D721Med (cell line): ENCODE measurements at regions not wholly inside any gene's neighbourhood (a gene's known extent, or its start where the extent isn't known, plus 50 kb on each side); places are given as distances from the start of the nearest gene placed in this dataset.
"Not testable (repeated sequence)": the region's sequence is repeated elsewhere in the genome, so short reads cannot be mapped to it uniquely, and the experiment has no call there.

Experiments
- DNase-seq: peaks from one replicate; pipeline ENCODE4 v3.0.0; 2011; ENCODE audit warnings: low spot score; ENCODE audit not compliant: insufficient read length
- FAIRE-seq: peaks from 2 replicates; lab custom pipeline; 2011; peaks lifted over from hg19 to GRCh38; lab: Jason Lieb, UNC
- CTCF ChIP-seq: IDR thresholded peaks from 2 replicates; pipeline ENCODE4 v1.5.1; 2012; ENCODE audit warnings: mild to moderate bottlenecking, control low read depth; ENCODE audit not compliant: insufficient read depth; ENCODE audit errors: missing control alignments

DNA sequence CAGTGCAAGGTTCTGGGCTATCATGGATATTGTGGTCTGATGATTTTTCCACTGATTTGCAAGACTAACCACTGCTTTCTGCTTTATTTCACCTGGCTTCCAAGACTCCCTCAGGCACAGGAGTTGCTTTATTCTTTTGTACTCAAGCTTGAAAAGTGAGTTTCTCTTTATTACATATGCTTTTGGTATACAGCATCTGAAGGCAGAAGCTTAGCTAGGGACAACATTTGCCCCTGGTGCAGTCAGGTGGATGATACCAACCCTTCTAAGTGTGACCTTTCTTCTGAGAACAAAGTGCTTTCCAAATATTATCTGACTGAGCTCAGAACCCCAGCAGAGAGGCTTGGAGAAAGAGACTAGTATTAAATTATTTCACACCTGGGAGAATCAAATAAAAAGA, 94.0 kb upstream of the PHACTR1 start:
- no peak for TF ChIP-seq CTCF
- FAIRE-seq = no peak
- DNase-seq = no peak

DNA sequence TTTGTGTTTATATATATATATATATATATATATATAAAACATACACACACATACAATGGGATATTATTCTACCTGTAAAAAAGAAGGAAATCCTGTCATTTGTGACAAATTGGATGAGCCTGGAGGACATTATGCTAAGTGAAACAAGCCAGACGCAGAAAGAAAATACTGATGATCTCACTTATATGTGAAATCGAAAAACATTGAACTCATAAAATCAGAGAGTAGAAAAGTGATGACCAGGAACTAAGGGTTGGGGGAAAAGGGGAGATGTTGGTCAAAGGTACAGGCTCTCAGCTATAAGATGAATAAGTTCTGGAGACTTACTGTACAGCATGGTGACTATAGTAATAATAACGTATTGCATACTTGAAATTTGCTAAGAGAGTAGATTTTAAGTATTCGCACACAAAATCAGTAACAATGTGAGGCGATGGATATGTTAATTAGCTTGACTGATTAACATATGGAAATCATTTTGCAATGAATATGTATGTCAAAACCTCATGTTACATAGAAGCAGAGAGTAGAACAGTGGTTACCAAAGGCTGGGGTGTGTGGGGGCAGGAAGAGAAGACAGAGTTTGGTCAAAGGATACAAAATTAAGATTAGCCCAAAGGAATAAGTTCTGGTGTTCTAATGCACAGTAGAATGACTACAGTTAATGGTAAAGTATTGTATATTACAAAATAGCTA, 92.3 kb upstream of the PHACTR1 start:
- no peak for DNase-seq

DNA sequence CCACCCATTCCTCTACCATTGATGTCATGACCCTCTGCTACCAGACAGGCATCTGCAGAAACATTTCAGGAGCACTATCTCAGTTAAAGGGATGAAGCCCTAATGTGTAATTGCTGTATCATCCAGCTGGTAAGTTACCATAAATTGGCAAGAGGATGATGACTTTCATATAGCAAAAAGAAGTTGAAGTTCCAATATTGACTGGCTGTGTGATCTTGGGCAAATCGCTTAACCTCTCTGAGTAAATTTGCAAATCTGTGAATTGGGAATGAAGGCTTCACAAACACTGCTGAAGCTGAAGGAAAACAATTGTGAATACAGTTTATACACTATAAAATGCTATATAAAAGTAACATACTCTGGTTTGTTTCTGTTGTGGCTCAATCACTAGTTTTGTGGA, 89.5 kb upstream of the PHACTR1 start:
- FAIRE-seq (no peak), DNase-seq (no peak)
- no peak for TF ChIP-seq CTCF

More for the DNA sequence above, 92.3 kb upstream of the PHACTR1 start:
- TF ChIP-seq CTCF = no peak
- no peak for FAIRE-seq

DNA sequence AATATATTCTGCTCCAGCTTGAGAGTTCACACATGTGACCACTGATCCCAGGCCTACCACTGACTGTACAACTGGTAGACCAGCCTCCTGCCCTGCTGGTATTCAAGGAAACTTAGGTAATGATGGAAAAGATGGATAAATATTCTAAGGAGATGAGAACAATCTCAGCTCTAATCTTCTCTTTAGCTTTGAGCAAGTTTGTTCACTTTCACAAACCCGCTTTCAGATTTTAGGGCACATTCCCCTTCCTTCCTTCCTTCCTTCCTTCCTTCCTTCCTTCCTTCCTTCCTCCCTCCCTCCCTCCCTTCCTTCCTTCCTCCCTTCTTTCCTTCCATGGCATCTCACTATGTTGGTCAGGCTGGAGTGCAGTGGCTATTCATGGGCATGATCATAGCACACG, 88.2 kb upstream of the PHACTR1 start:
- DNase-seq = no peak
- TF ChIP-seq CTCF = no peak
- no peak for FAIRE-seq

- FAIRE-seq, DNase-seq: not testable (repeated sequence)
Measured at GRCh38 chr6:12633746-12634145, 82.8 kb upstream of the PHACTR1 start.

- no peak for FAIRE-seq
- no peak for DNase-seq
- no peak for TF ChIP-seq CTCF
Measured at GRCh38 chr6:12635375-12635774, 81.2 kb upstream of the PHACTR1 start.

DNA sequence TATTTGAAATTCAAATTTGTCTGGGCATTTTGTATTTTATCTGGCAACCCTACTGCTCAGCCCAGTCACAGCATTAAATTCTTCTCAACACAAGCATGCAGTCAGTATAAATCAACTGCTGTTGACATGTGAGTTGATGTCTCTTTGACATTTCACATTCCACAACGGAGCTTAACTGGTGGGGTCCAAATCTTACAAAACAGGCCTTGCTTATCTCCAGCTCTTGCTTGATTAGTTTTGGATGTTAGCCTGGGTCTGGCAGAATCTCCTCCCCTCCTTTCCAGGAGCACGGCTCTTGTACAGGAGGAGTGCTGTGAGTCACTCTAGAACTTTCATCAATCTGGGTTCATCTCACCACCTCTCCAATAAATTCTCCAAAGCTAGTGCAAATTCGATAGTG, 80.8 kb upstream of the PHACTR1 start:
- TF ChIP-seq CTCF = no peak
- FAIRE-seq (no peak), DNase-seq (no peak)

DNA sequence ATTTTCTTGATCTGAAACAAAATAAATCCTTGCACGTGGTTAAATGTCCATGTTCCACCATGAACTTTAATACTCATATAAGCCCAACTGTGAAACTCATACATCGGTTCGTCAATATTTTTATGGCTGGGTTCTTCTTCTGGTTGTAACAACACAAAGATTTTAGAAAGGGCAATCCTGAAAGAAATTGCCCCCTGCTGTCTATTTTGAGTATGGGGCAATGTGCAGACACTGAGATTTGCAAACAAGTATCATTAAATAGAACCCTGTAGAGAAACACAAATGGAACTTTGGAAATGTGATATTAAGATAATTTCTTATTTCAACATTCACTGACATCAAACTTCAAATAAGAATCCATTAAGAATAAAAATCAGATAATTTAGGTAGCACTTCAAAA, 80.2 kb upstream of the PHACTR1 start:
- no peak for FAIRE-seq
- DNase-seq = no peak
- no peak for TF ChIP-seq CTCF
